ENCODE measurements at regions not wholly inside any gene's neighbourhood (a gene's known extent, or its start where the extent isn't known, plus 50 kb on each side); places are given as distances from the start of the nearest gene placed in this dataset.
"Not testable (repeated sequence)": the region's sequence is repeated elsewhere in the genome, so short reads cannot be mapped to it uniquely, and the experiment has no call there.

- TF ChIP-seq POLR2A (IDR thresholded peaks at IDR 0.05; ENCODE audit: low read length): no peak
- no peak for TF ChIP-seq GATA1 (IDR thresholded peaks at IDR 0.05; ENCODE audit: low read depth, low read length)
- no peak for DNase-seq
These were observed 1112.8 kb downstream of the TUSC7 start for GRCh38 chr3:117822416-117822815.

- DNase-seq: no peak
- no peak for TF ChIP-seq POLR2A (IDR thresholded peaks at IDR 0.05; ENCODE audit: low read length)
- no peak for TF ChIP-seq GATA1 (IDR thresholded peaks at IDR 0.05; ENCODE audit: low read depth, low read length)
These were observed 1126.7 kb downstream of the TUSC7 start for GRCh38 chr3:117836296-117836695.

- no peak for DNase-seq
- no peak for TF ChIP-seq POLR2A (IDR thresholded peaks at IDR 0.05; ENCODE audit: low read length)
- TF ChIP-seq GATA1 (IDR thresholded peaks at IDR 0.05; ENCODE audit: low read depth, low read length): no peak
These were observed 1127.8 kb downstream of the TUSC7 start for GRCh38 chr3:117837391-117837790.

- no peak for DNase-seq
- TF ChIP-seq GATA1 (IDR thresholded peaks at IDR 0.05; ENCODE audit: low read depth, low read length): no peak
- no peak for TF ChIP-seq POLR2A (IDR thresholded peaks at IDR 0.05; ENCODE audit: low read length)
These were observed 1132.5 kb downstream of the TUSC7 start for GRCh38 chr3:117842086-117842485.

GRCh38 chr3:117843356-117843755 is 1133.8 kb downstream of the TUSC7 start:
- no peak for DNase-seq
- TF ChIP-seq POLR2A (IDR thresholded peaks at IDR 0.05; ENCODE audit: low read length) (no peak), GATA1 (IDR thresholded peaks at IDR 0.05; ENCODE audit: low read depth, low read length) (no peak)

GRCh38 chr3:117844676-117845075 is 1135.1 kb downstream of the TUSC7 start:
- TF ChIP-seq GATA1 (IDR thresholded peaks at IDR 0.05; ENCODE audit: low read depth, low read length) (no peak), POLR2A (IDR thresholded peaks at IDR 0.05; ENCODE audit: low read length) (no peak)
- DNase-seq: no peak

- DNase-seq: no peak
- TF ChIP-seq GATA1 (IDR thresholded peaks at IDR 0.05; ENCODE audit: low read depth, low read length) (no peak), POLR2A (IDR thresholded peaks at IDR 0.05; ENCODE audit: low read length) (no peak)
These were observed 1136.7 kb downstream of the TUSC7 start for GRCh38 chr3:117846238-117846637.

GRCh38 chr3:117848606-117849005 is 1139.0 kb downstream of the TUSC7 start:
- TF ChIP-seq POLR2A (IDR thresholded peaks at IDR 0.05; ENCODE audit: low read length) (no peak), GATA1 (IDR thresholded peaks at IDR 0.05; ENCODE audit: low read depth, low read length) (no peak)

GRCh38 chr3:117853923-117854668 is 1144.5 kb downstream of the TUSC7 start:
- no peak for DNase-seq
- TF ChIP-seq POLR2A (IDR thresholded peaks at IDR 0.05; ENCODE audit: low read length) (no peak), GATA1 (IDR thresholded peaks at IDR 0.05; ENCODE audit: low read depth, low read length) (no peak)

More at GRCh38 chr3:117848606-117849005, 1139.0 kb downstream of the TUSC7 start:
- DNase-seq: no peak

GRCh38 chr3:117856354-117856753 is 1146.8 kb downstream of the TUSC7 start:
- no peak for DNase-seq
- TF ChIP-seq GATA1 (IDR thresholded peaks at IDR 0.05; ENCODE audit: low read depth, low read length) (no peak), POLR2A (IDR thresholded peaks at IDR 0.05; ENCODE audit: low read length) (no peak)

GRCh38 chr3:117863146-117863545 is 1153.6 kb downstream of the TUSC7 start:
- no peak for TF ChIP-seq GATA1 (IDR thresholded peaks at IDR 0.05; ENCODE audit: low read depth, low read length)
- no peak for TF ChIP-seq POLR2A (IDR thresholded peaks at IDR 0.05; ENCODE audit: low read length)
- no peak for DNase-seq

- no peak for DNase-seq
- no peak for TF ChIP-seq POLR2A (IDR thresholded peaks at IDR 0.05; ENCODE audit: low read length)
- TF ChIP-seq GATA1 (IDR thresholded peaks at IDR 0.05; ENCODE audit: low read depth, low read length): no peak
These were observed 1155.8 kb downstream of the TUSC7 start for GRCh38 chr3:117865338-117865737.

- no peak for DNase-seq
- TF ChIP-seq POLR2A (IDR thresholded peaks at IDR 0.05; ENCODE audit: low read length): no peak
- TF ChIP-seq GATA1 (IDR thresholded peaks at IDR 0.05; ENCODE audit: low read depth, low read length): no peak
These were observed 1159.2 kb downstream of the TUSC7 start for GRCh38 chr3:117868766-117869165.

- no peak for DNase-seq
- no peak for TF ChIP-seq GATA1 (IDR thresholded peaks at IDR 0.05; ENCODE audit: low read depth, low read length)
- TF ChIP-seq POLR2A (IDR thresholded peaks at IDR 0.05; ENCODE audit: low read length): no peak
These were observed 1162.4 kb downstream of the TUSC7 start for GRCh38 chr3:117871934-117872333.

- not testable (repeated sequence) for DNase-seq
These were observed 1161.9 kb downstream of the IGSF11 start for GRCh38 chr3:117872594-117873248.
